ENCODE measurements at regions not wholly inside any gene's neighbourhood (a gene's known extent, or its start where the extent isn't known, plus 50 kb on each side); places are given as distances from the start of the nearest gene placed in this dataset.

GRCh38 chr4:89641367-89641687, 195.6 kb downstream of the SNCA start:
- no peak overlapping the region for H2AK5ac ChIP-seq (ENCODE audit: insufficient read length, low read length)
- H4K5ac ChIP-seq (ENCODE audit: insufficient read length, low read depth, low read length) = no peak overlapping the region
- no peak overlapping the region for H3K9ac ChIP-seq (ENCODE audit: extremely low read depth, insufficient read length, low read length)
- no peak overlapping the region for H4K8ac ChIP-seq (replicated peaks; ENCODE audit: insufficient read length, low read depth, low read length)
- H3K27me3 ChIP-seq (ENCODE audit: insufficient read depth, low read length) = no peaks in the 10 kb centered on the region
- H3K14ac ChIP-seq (ENCODE audit: insufficient read depth, low read length) = no peak overlapping the region
- H3K23ac ChIP-seq (ENCODE audit: insufficient read length, low read depth, low read length) = no peak overlapping the region
- no peak overlapping the region for H2BK12ac ChIP-seq (ENCODE audit: insufficient read length, low read depth, low read length)
- no peak overlapping the region for H2BK5ac ChIP-seq (ENCODE audit: insufficient read length, low read length)
- H4K20me1 ChIP-seq (ENCODE audit: control insufficient read depth, insufficient read depth, insufficient read length) = no peaks in the 10 kb centered on the region
- peak overlapping the region in 1 of 2 experiments; percentile 30; a peak in 1 of 5 replicates for H3K4me3 Mint-ChIP-seq
- H3K9me3 ChIP-seq (ENCODE audit: control insufficient read depth, low read depth, low read length) = no peaks in the 10 kb centered on the region
- no peak overlapping the region for H2BK15ac ChIP-seq (ENCODE audit: low read depth, low read length)
- H3K79me2 ChIP-seq (ENCODE audit: insufficient read depth, low read length) = no peaks in the 10 kb centered on the region
- H3K4me1 ChIP-seq (ENCODE audit: insufficient read depth, low read length) = peaks cover 5% of the 10 kb centered on the region; the same call in 1 of the 2 replicates
- no peaks in the 10 kb centered on the region for H3K79me1 ChIP-seq (ENCODE audit: insufficient read depth, low read depth, low read length, poor library complexity, severe bottlenecking)
- H3K36me3 Mint-ChIP-seq (ENCODE audit: insufficient read depth in 1 of 3, low read depth in 3 of 3) = no peaks in the 10 kb centered on the region
- no peak overlapping the region for H3K18ac ChIP-seq (ENCODE audit: insufficient read length, low read depth, low read length)
- H3K9me3 Mint-ChIP-seq = no peaks in the 10 kb centered on the region
- no peak overlapping the region for H3K4me2 ChIP-seq (ENCODE audit: insufficient read depth, insufficient read length, low read length)
- WGBS (ENCODE audit: extremely low coverage, insufficient read length, low lambda C conversion rate) = no CpG with 5 or more reads among the region's 6 CpGs
- peaks cover 8% of the 10 kb centered on the region for H3K27me3 Mint-ChIP-seq (ENCODE audit: low read depth)
- no peak overlapping the region for H3K27ac Mint-ChIP-seq
- no peak overlapping the region for H3T11ph ChIP-seq (ENCODE audit: low read length)
- no peak overlapping the region for H3K27ac ChIP-seq (ENCODE audit: insufficient read length, low read depth, low read length)
- no peak overlapping the region for H3K4ac ChIP-seq (ENCODE audit: low read depth, low read length)
- no peak overlapping the region for H2BK20ac ChIP-seq (ENCODE audit: low read depth, low read length, poor library complexity, severe bottlenecking)
- no peaks in the 10 kb centered on the region for H3K23me2 ChIP-seq (ENCODE audit: insufficient read length, low read depth, low read length, poor library complexity, severe bottlenecking)
- no peak overlapping the region for H4K91ac ChIP-seq (ENCODE audit: insufficient read length, low read depth, low read length)
- H2AFZ ChIP-seq (ENCODE audit: low read length) = no peak overlapping the region
- no peak overlapping the region for H2BK120ac ChIP-seq (ENCODE audit: low read depth, low read length, poor library complexity, severe bottlenecking)
- H3K56ac ChIP-seq (ENCODE audit: insufficient read length, low read depth, low read length) = no peak overlapping the region
- no peak for DNase-seq
- peaks cover 7 to 9% of the 10 kb centered on the region in 2 experiments for H3K4me1 Mint-ChIP-seq
- TF ChIP-seq CTCF (conservative IDR thresholded peaks at IDR 0.05) = peak; percentile 3; the same call in 1 of the 3 replicates

All from H9 (cell line).